Suprapubic skin (tissue), 4 donors: ENCODE measurements at regions not wholly inside any gene's neighbourhood (a gene's known extent, or its start where the extent isn't known, plus 50 kb on each side); places are given as distances from the start of the nearest gene placed in this dataset.

ENCODE experiments used
- DNase-seq, 2 donors: peaks; one replicate each; pipeline ENCODE4 v3.0.0-alpha.2; 2019; ENCODE audit warnings: low spot score in 2 of 2
- H3K27ac ChIP-seq: fragments of 200-600 bp; sonication (generic); one replicate; pipeline ENCODE4 v1.5.1; 2019
- H3K27me3 ChIP-seq: fragments of 200-600 bp; sonication (generic); one replicate; pipeline ENCODE4 v1.5.1; 2019
- H3K36me3 ChIP-seq: fragments of 200-600 bp; sonication (generic); one replicate; pipeline ENCODE4 v1.5.1; 2019
- H3K4me1 ChIP-seq: fragments of 200-600 bp; sonication (generic); one replicate; pipeline ENCODE4 v1.5.1; 2019
- H3K4me3 ChIP-seq: fragments of 200-600 bp; sonication (generic); one replicate; pipeline ENCODE4 v1.5.1; 2019; ENCODE audit warnings: mild to moderate bottlenecking
- H3K9me3 ChIP-seq: fragments of 200-600 bp; sonication (generic); one replicate; pipeline ENCODE4 v1.5.1; 2019
- EP300 ChIP-seq: sonication (generic); formaldehyde crosslinking; IDR thresholded peaks from one replicate; pipeline ENCODE4 v1.6.1; 2017; ENCODE audit warnings: antibody characterized with exemption
- POLR2A ChIP-seq, 2 donors: fragments of 450-650 bp; IDR thresholded peaks; one replicate each; pipeline ENCODE4 v1.6.1; 2017; ENCODE audit warnings: antibody characterized with exemption in 2 of 2, mild to moderate bottlenecking in 2 of 2, moderate library complexity in 2 of 2
- POLR2AphosphoS5 ChIP-seq, 3 donors: sonication (generic); formaldehyde crosslinking; IDR thresholded peaks; one replicate each; pipeline ENCODE4 v1.6.1; 2017; ENCODE audit warnings: antibody characterized with exemption in 3 of 3
- WGBS: methylation state at CpG from one replicate; pipeline ENCODE4 v1.1.5; 2018; 5-methylcytosine and 5-hydroxymethylcytosine counted together
- TF ChIP-seq, protein P1 (sequence below), 2 donors: fragments of 200-600 bp in 1 of 2; fragments of 450-650 bp in 1 of 2; sonication (generic) in 1 of 2; IDR thresholded peaks; one replicate each; pipeline ENCODE4 v1.5.1; 2016 to 2019; ENCODE audit warnings: antibody characterized with exemption in 2 of 2, mild to moderate bottlenecking in 1 of 2, moderate library complexity in 1 of 2

DNA sequence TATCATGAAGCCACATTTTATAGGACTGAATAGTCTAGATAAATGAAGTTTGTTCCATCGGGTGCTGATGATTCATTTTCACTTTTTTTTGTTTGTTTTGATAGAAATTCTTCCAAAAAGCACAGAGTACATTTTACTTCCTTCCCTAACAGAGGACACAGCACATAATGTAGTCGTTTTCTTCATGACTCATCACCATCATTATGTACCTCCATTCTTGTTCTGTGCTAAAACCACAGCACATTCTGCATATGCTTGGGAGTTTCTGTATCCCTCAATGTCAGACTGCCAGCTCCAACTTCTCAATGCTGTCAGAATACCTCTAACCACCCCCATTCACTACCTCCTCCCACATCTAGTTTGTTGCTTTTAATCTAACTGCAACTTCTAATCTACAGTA lies 1004.9 kb upstream of the ADGRB3 start:
- 21% methylated on average over 2 of the region's 2 CpGs for WGBS
- H3K9me3 ChIP-seq, result no peaks in the 10 kb centered on the region
- H3K4me3 ChIP-seq, result no peak overlapping the region
- H3K27me3 ChIP-seq, result no peaks in the 10 kb centered on the region
- TF ChIP-seq POLR2AphosphoS5 (IDR thresholded peaks at IDR 0.05) (no peak), POLR2A (IDR thresholded peaks at IDR 0.05) (no peak), EP300 (no peak)
- TF ChIP-seq, protein P1, sequence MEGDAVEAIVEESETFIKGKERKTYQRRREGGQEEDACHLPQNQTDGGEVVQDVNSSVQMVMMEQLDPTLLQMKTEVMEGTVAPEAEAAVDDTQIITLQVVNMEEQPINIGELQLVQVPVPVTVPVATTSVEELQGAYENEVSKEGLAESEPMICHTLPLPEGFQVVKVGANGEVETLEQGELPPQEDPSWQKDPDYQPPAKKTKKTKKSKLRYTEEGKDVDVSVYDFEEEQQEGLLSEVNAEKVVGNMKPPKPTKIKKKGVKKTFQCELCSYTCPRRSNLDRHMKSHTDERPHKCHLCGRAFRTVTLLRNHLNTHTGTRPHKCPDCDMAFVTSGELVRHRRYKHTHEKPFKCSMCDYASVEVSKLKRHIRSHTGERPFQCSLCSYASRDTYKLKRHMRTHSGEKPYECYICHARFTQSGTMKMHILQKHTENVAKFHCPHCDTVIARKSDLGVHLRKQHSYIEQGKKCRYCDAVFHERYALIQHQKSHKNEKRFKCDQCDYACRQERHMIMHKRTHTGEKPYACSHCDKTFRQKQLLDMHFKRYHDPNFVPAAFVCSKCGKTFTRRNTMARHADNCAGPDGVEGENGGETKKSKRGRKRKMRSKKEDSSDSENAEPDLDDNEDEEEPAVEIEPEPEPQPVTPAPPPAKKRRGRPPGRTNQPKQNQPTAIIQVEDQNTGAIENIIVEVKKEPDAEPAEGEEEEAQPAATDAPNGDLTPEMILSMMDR (IDR thresholded peaks at IDR 0.05), result no peak
- no peak for DNase-seq
- no peaks in the 10 kb centered on the region for H3K4me1 ChIP-seq
- no peak overlapping the region for H3K27ac ChIP-seq
- H3K36me3 ChIP-seq, result no peaks in the 10 kb centered on the region

- no peaks in the 10 kb centered on the region for H3K9me3 ChIP-seq
- H3K4me3 ChIP-seq, result no peak overlapping the region
- no peaks in the 10 kb centered on the region for H3K4me1 ChIP-seq
- H3K36me3 ChIP-seq, result no peaks in the 10 kb centered on the region
- no peaks in the 10 kb centered on the region for H3K27me3 ChIP-seq
- no peak overlapping the region for H3K27ac ChIP-seq
- TF ChIP-seq POLR2AphosphoS5 (IDR thresholded peaks at IDR 0.05), result no peak
- TF ChIP-seq EP300, result no peak
- no peak for TF ChIP-seq POLR2A (IDR thresholded peaks at IDR 0.05)
- TF ChIP-seq, protein P1 (IDR thresholded peaks at IDR 0.05), result no peak
- DNase-seq, result no peak
Observed at GRCh38 chr6:67629258-67629657, 1005.8 kb upstream of the ADGRB3 start.

- Histone ChIP-seq H3K4me1 (no peaks in the 10 kb centered on the region), H3K9me3 (peaks cover 4% of the 10 kb centered on the region), H3K27ac (no peak overlapping the region), H3K36me3 (no peaks in the 10 kb centered on the region), H3K4me3 (no peak overlapping the region), H3K27me3 (no peaks in the 10 kb centered on the region)
- WGBS, result 71% methylated on average over 7 of the region's 7 CpGs
- no peak for DNase-seq
- TF ChIP-seq POLR2A (IDR thresholded peaks at IDR 0.05) (no peak), POLR2AphosphoS5 (IDR thresholded peaks at IDR 0.05) (no peak), EP300 (no peak)
- TF ChIP-seq, protein P1 (IDR thresholded peaks at IDR 0.05), result no peak
Observed at GRCh38 chr6:67615796-67616195, 1019.3 kb upstream of the ADGRB3 start.

GRCh38 chr6:67608099-67608749 lies 1026.9 kb upstream of the ADGRB3 start:
- 72% methylated on average over 4 of the region's 4 CpGs for WGBS
- no peak for DNase-seq

More at GRCh38 chr6:67608099-67608749, 1026.9 kb upstream of the ADGRB3 start:
- no peaks in the 10 kb centered on the region for H3K36me3 ChIP-seq
- no peak overlapping the region for H3K4me3 ChIP-seq
- H3K27ac ChIP-seq, result no peak overlapping the region
- no peaks in the 10 kb centered on the region for H3K27me3 ChIP-seq
- no peaks in the 10 kb centered on the region for H3K4me1 ChIP-seq
- H3K9me3 ChIP-seq, result no peaks in the 10 kb centered on the region
- TF ChIP-seq POLR2A (IDR thresholded peaks at IDR 0.05) (no peak), POLR2AphosphoS5 (IDR thresholded peaks at IDR 0.05) (no peak), EP300 (no peak)
- TF ChIP-seq, protein P1 (IDR thresholded peaks at IDR 0.05), result no peak
